A673 (cell line): ENCODE measurements at regions not wholly inside any gene's neighbourhood (a gene's known extent, or its start where the extent isn't known, plus 50 kb on each side); places are given as distances from the start of the nearest gene placed in this dataset.

Experiments used
- EZH2 ChIP-seq: fragments of 200-600 bp; sonication (generic); IDR thresholded peaks from 2 replicates; pipeline ENCODE4 v1.6.1; 2017; ENCODE audit warnings: borderline replicate concordance, low read depth, mild to moderate bottlenecking, mixed read lengths, antibody characterized with exemption, low read length; ENCODE audit not compliant: poor library complexity, severe bottlenecking
- TF ChIP-seq, protein P1 (sequence below): fragments of 300-800, 200-600 bp; sonication (generic); conservative IDR thresholded peaks from 2 replicates; pipeline ENCODE4 v1.5.1; 2017; ENCODE audit warnings: low read depth, mild to moderate bottlenecking, antibody characterized with exemption, low read length, moderate library complexity, mixed read lengths

GRCh38 chr6:130683761-130684517, 143.3 kb upstream of the SMLR1 start:
- TF ChIP-seq, protein P1, sequence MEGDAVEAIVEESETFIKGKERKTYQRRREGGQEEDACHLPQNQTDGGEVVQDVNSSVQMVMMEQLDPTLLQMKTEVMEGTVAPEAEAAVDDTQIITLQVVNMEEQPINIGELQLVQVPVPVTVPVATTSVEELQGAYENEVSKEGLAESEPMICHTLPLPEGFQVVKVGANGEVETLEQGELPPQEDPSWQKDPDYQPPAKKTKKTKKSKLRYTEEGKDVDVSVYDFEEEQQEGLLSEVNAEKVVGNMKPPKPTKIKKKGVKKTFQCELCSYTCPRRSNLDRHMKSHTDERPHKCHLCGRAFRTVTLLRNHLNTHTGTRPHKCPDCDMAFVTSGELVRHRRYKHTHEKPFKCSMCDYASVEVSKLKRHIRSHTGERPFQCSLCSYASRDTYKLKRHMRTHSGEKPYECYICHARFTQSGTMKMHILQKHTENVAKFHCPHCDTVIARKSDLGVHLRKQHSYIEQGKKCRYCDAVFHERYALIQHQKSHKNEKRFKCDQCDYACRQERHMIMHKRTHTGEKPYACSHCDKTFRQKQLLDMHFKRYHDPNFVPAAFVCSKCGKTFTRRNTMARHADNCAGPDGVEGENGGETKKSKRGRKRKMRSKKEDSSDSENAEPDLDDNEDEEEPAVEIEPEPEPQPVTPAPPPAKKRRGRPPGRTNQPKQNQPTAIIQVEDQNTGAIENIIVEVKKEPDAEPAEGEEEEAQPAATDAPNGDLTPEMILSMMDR: no peak
- TF ChIP-seq EZH2: no peak
